AG09309 (cell line): ENCODE measurements at regions not wholly inside any gene's neighbourhood (a gene's known extent, or its start where the extent isn't known, plus 50 kb on each side); places are given as distances from the start of the nearest gene placed in this dataset.

Experiments used
- DNase-seq: peaks from one replicate; pipeline ENCODE4 v3.0.0-alpha.2; 2010; ENCODE audit warnings: low read depth
- H3K4me3 ChIP-seq: 2 replicates; pipeline ENCODE4 v1.5.1; 2011; ENCODE audit warnings: mild to moderate bottlenecking, low read depth, low read length, moderate library complexity; ENCODE audit not compliant: control insufficient read depth
- CTCF ChIP-seq: IDR thresholded peaks from 2 replicates; pipeline ENCODE4 v1.5.1; 2011; ENCODE audit warnings: mild to moderate bottlenecking, low read depth, low read length, inconsistent platforms; ENCODE audit not compliant: insufficient read depth, control insufficient read depth; ENCODE audit errors: missing control alignments

- no peak for TF ChIP-seq CTCF
- no peak for DNase-seq
- no peak overlapping the region for H3K4me3 ChIP-seq
Measured at GRCh38 chr2:13067508-13067907, 350.8 kb downstream of the TRIB2 start.

GRCh38 chr2:13089971-13090370, 373.2 kb downstream of the TRIB2 start:
- no peak overlapping the region for H3K4me3 ChIP-seq
- no peak for TF ChIP-seq CTCF
- DNase-seq = no peak

GRCh38 chr2:13091455-13091854, 374.7 kb downstream of the TRIB2 start:
- DNase-seq = no peak
- no peak overlapping the region for H3K4me3 ChIP-seq
- no peak for TF ChIP-seq CTCF

GRCh38 chr2:13091861-13092378, 375.2 kb downstream of the TRIB2 start:
- no peak overlapping the region for H3K4me3 ChIP-seq
- no peak for DNase-seq
- no peak for TF ChIP-seq CTCF

- H3K4me3 ChIP-seq = no peak overlapping the region
- no peak for TF ChIP-seq CTCF
- no peak for DNase-seq
Measured at GRCh38 chr2:13093416-13093991, 376.8 kb downstream of the TRIB2 start.

- DNase-seq = no peak
- no peak for TF ChIP-seq CTCF
- no peak overlapping the region for H3K4me3 ChIP-seq
Measured at GRCh38 chr2:13102397-13103063, 385.8 kb downstream of the TRIB2 start.
